SH-SY5Y (cell line): ENCODE measurements at regions not wholly inside any gene's neighbourhood (a gene's known extent, or its start where the extent isn't known, plus 50 kb on each side); places are given as distances from the start of the nearest gene placed in this dataset.

Experiments
- GATA2 ChIP-seq: IDR thresholded peaks from 2 replicates; pipeline ENCODE4 v1.6.1; 2011; ENCODE audit warnings: mild to moderate bottlenecking, low read depth, low read length
- GATA3 ChIP-seq: IDR thresholded peaks from 2 replicates; pipeline ENCODE4 v1.6.1; 2011; ENCODE audit warnings: low read depth, mild to moderate bottlenecking, low read length, moderate library complexity

DNA sequence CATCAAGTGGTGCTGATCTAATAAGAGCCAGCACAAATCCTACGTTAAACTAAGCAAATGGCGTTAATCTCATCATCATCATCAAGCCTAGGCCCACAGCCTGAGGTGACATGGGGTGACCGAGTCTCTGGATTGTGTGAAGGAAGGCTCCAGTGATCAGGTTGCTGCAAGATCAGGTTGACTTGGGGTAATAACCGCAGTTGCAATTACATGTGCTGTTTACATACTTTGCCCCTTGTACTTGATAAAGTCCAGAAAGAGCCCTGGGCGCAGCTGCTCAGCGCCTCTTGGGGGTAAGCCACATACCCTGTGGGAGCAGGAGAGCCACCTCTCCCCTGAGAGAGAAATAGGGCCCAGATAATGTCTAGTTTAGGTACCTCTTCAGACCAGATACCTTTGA, 228.1 kb downstream of the WDR11 start:
- TF ChIP-seq GATA2, result no peak
- TF ChIP-seq GATA3, result no peak
